Fibroblast of skin of left quadriceps (primary cell): ENCODE measurements at regions not wholly inside any gene's neighbourhood (a gene's known extent, or its start where the extent isn't known, plus 50 kb on each side); places are given as distances from the start of the nearest gene placed in this dataset.

ENCODE experiments used
- DNase-seq, 2 experiments: peaks; one replicate each; pipeline ENCODE4 v3.0.0-alpha.2; 2013; ENCODE audit warnings: low read depth in 2 of 2

- no peak for DNase-seq
These were observed 507.0 kb upstream of the CHAC2 start for GRCh38 chr2:53260568-53260967.

- DNase-seq: no peak
These were observed 508.1 kb upstream of the CHAC2 start for GRCh38 chr2:53259395-53260009.

DNA sequence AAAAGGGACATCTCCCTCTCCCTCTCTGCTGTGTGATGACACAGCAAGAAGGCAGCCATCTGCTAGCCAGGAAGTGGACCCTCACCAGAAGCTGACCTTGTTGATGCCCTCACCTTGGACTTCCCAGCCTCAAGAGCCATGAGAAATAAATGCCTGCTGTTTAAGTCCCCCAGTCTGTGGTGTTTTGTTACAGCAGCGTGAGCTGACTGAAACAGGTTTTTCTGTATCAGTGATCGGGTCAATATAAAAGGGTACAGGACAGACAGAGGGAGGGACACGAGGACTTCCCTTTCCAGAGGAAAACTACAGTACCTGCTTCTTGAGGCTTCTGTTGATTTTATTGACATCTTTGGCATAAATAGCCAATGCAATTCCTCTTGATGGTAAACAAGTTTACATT, 510.3 kb upstream of the CHAC2 start:
- no peak for DNase-seq

GRCh38 chr2:53253244-53253643, 514.4 kb upstream of the CHAC2 start:
- no peak for DNase-seq

- DNase-seq: no peak
These were observed 515.5 kb upstream of the CHAC2 start for GRCh38 chr2:53252115-53252514.

- no peak for DNase-seq
These were observed 519.5 kb upstream of the CHAC2 start for GRCh38 chr2:53247956-53248735.

GRCh38 chr2:53243430-53243829, 524.2 kb upstream of the CHAC2 start:
- no peak for DNase-seq

- DNase-seq: no peak
These were observed 525.5 kb upstream of the CHAC2 start for GRCh38 chr2:53242090-53242489.

DNA sequence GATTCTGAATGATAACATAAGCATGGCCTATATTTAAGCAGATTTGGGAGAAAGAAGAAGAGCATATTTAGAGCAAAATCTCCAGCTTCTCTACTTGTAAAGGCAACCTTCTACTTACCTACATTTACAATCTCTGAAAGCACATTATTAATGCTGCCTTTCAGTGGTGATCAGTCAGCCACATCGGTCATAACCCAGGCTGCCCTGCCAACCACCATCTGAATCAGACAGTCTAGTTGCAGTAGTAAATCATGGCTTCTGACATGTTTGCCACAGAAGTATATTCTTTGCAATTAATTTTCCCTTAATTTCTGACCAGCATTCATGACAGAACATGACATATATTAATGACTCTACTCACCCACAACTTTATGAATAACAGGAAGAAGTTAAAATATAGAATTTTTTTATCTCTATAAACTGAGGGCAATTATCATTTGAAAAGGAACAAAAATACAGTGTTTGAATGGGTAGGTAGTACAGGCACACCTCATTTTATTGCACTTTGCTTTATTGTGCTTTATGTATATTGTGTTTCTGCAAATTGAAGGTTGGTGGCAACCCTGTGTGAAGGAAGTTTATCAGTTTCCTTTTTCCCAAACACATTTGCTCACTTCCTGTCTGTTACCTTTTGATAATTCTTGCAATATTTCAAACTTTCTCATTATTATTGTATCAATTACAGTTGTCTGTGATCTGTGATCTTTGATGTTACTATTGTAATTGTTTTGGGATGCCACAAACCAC, 531.6 kb upstream of the CHAC2 start:
- no peak for DNase-seq

DNA sequence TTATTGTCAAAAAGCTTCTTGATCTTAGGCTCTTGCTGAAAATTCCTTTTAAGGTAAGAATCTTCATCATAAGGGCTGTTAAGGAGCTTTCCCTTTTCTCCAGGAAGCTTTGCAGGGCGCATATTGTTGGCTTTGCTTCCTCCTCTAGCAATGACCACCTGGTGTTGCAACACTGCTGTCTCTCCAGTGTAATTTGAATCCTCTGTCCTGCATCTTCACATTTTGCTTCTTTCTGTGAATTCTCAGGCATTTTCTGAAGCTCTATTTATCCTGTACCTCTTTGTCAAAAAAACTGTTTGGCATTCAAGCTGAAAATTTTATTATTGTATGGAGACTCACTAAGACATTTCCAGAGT, 533.1 kb upstream of the CHAC2 start:
- peak in 1 of 2 experiments; percentile 1 for DNase-seq

DNA sequence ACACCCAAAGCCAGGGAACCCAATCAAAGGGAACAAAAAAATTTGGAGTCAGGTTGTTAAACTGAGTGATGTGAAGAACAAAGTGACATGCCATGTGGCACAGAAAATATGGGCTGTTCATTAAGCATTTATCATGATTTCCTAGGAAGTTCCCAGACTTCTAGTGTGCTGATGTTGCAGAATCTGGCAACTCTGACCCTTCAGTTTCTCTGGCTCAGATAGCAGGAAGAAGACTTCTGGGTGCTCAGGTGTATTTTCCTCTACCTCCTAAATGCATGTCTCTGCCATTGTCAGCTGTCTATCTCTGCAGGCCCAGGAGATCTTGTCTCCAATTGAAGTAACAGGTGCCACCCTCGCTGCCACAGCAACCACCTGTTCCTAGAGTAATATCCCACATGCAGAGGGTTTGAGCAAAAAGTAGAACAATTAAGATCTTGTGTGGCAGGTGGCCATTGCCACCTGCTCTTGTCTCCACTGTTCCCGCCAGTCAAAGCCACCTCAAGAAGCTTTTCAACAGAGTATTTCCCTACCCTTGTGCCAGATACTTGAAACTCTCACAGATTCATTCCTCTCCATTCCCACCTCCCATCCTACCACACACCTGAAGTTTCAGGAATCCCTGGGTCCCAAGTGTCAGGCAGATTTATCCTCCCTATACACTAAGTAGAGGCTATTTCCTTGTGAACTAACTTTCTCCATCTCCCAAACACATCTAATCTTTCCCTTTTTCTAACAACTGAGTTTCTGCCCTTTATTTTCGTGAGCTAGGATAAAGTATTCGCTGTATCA, 533.7 kb upstream of the CHAC2 start:
- no peak for DNase-seq

DNA sequence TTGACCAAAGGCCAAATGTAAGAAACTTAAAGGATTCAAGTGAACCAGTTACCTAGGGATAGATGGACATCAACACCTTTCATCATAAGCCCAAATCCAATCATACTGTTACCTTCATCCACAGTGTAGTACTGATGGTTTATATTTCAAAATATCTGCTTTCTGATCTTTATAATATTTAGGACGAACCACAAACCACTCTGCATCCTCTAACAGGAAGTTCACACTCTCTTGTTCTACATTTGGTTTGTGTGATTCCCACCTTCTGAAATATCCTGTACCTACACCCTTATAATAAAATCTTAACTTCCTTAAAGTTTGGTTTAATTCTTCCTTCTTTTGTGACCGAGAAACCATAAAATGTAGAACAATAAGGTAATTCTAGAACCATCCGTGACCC, 535.7 kb upstream of the CHAC2 start:
- no peak for DNase-seq

DNA sequence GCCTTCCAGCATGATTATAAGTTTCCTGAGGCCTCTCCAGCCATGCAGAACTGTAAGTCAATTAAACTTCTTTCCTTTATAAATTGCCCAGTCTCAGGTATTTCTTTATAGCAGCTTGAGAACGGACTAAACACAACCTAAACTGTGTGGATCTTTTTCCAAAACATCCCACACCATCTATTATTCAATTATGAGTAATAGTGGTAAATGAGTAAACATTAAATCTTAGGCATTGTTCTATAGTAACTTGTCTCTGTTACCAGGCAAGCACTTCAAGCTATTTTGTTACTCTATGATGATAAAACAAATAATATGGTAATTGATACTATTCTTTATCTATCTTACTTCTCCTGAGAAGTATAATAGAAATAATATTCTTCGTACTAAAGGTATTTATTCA, 536.9 kb upstream of the CHAC2 start:
- DNase-seq: no peak

GRCh38 chr2:53227535-53227934, 540.1 kb upstream of the CHAC2 start:
- DNase-seq: no peak

DNA sequence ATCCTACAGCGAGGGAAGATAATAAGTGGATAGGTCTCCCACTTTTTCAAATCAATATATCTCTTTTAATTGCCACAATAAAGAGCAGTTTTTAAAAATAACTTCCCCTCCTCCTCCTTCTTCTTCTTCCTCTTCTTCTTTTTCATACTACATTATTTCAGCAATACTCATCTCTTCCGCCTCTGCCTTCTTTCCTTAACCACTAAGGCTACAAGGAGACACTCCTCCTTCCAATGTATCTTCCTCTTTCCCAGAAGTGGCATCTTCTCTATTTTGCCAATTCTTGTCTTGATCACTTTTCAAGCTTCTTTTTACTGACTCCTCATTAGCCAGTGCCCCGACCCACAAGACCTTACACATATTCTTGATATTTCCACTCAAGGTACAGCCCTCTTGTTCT, 546.6 kb upstream of the CHAC2 start:
- DNase-seq: no peak

DNA sequence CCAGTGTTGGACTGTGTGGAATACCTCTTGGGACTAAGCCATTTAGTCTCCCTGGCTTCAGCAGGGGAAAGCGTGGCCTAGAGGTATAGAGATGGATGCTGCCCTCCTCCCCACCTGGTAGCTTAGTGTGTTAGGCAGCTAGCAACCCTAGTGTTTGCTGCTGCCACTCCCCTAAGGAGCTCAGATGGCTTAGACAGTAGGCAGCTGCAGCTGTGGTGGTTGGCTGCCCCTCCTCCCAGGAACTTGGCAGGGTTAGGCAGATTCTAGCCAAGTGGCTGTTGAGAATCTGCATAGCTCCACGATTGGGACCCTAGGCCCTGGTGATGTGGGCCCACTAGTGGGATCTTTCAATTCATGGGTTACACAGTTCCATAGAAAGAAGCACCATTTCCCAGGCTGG, 550.4 kb upstream of the CHAC2 start:
- DNase-seq: no peak

DNA sequence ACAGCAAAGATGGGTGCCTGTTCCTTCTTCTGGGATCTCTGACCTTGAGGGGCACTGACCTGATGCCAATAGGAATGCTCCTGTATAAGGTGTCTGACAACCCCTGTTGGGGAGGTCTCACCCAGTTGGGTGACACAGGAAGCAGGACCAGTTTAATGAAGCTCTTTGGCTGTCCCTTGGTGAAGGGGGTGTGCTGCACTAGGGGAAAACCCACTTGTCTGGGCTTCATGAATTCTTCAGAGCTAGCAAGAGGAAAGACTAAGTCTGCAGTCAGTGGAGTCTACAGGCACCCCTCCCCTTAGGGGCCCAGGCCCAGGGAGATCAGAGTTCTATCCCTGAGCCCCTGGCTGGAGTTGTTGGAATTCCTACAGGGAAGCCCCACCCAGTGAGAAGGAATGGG, 550.8 kb upstream of the CHAC2 start:
- DNase-seq: no peak

DNA sequence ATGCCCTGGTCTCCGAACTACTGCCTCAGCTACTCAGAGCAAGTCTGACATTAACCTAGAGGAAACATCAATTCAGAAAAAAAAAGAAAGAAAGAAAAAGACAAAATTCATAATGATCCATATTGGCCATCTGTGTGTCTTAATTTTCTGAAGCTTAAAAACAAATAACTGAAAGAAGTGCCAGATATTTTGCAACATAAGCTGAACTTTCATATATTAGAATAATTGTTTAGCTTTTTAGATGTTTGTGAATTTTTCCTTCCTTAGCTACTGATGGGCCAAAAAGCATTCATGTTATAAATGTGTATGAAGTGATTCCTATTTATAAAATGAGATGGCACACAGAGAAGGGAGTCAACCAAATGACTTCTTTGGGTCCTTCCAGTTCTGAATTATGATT, 555.0 kb upstream of the CHAC2 start:
- DNase-seq: no peak

DNA sequence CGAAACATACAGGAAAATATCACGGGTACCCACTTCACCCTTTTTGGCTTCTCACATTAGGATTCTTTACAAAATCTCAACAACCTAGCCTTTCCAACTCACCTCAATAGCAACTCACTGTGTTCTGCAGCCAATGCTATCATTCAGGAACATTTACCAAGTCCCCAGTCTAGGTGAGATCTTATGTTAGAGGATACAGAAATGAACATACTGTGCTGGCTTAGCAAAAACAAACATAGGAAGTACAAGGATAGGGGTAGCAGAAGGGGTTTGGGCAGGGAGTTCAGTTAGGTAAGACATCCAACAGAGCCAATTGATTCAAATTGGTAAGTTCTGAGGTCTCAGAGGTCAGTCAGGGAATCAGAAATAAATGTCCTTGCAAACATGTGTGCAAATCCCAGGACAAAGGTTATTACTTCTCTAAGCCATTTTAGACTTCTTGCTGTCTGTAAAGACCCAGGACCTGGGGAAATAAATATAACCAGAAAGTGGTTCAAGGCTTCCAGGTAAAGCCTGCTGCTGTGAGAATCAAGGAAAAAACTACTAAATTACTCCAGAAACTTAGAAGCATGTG, 556.3 kb upstream of the CHAC2 start:
- DNase-seq: no peak

DNA sequence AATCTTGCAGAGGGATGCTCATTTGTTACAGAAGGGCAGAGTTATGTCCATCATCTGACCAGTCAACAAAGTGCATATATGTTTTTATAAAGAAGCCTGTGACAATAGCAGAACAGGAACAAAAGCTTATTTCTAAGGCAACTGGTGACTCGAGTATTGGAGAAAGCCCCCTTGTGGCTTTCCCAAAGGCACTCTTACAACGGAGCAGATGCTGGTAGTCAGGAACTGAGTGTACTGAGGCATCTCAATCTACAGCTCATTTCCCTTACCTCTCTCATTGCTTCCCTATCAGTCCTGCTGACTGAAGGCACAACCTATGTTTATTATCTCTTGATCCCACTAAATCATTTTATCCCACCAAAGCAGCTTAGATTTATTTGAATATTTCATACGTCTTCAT, 557.1 kb upstream of the CHAC2 start:
- DNase-seq: no peak

GRCh38 chr2:53209679-53210458, 557.7 kb upstream of the CHAC2 start:
- DNase-seq: no peak
